ENCODE measurements at regions not wholly inside any gene's neighbourhood (a gene's known extent, or its start where the extent isn't known, plus 50 kb on each side); places are given as distances from the start of the nearest gene placed in this dataset.
"Not testable (repeated sequence)": the region's sequence is repeated elsewhere in the genome, so short reads cannot be mapped to it uniquely, and the experiment has no call there.

DNA sequence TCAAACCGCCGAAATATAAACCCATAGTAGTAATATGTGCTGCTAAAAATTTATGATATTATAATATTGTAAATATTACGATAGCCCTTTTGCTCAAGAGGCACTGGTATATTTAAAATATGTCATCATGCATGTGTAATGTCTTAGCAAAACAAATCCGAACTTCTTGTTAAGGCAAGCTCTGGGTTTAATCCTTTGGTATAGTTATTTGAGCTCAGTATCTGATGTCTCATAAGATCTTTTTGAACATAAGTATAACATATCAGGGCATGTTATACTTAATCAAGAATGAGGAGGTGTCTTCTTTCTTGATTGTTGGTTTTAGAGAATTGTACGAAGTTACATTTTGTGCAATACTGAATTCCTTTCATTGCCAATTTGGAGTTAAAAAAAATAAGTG, 154.1 kb upstream of the CBLB start:
- DNase-seq (ENCODE audit: low read depth in 2 of 2) = no peak

DNA sequence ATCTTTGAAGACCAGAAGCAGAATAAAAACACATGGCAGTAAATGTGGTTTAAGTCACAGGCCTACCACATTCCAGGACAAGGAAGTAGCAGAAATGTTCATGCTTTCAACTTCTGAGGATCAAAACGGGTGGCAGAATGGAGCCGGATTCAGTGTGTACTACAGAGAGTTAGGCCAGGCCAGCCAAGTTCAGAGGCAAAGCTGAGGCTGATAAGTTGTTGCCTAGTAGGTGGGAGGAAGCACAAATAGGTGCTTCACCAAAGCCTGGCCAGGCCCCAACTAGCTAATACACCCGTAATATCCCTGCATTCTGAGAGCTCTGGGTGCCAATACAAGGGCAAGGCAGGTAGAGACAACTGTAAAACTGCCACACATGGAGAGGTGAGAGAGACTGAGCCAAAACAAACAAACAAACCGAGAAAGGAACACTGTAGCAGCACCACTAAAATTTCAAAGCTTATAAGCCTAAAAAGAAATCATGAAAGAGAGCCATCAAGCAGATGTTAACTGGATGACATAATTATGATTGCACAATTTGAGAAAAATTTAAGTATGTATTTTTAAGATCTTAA, 156.4 kb upstream of the CBLB start:
- no peak for DNase-seq (ENCODE audit: low read depth in 2 of 2)

DNA sequence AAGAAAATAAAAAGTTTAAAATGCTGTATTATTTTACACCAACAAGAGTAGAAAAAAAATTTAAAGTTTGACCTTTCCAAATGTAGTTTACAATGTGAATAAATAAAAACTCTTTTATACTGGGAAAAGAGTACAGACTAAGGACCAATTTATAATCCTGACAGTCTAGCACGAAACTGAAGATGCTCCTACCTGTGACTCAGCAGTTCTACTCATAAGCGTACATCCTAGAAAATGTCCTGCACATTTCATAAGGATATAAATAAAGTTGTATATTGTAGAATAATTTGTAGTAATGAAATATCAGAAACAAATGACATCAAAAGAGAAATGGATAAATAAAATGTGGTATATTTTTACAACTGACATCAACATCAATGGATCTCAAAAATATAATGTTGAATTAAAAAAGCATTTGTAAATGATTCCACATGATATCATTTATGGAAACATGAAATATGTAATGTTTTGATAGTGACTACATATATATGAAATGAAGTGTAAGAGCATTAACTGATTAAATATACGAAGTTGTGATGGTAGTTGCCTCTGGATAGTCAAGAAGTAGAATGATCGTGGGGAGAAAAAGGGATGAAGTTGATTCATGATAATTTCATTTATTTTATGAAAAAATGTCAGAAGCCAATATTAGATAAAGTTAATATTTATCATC, 161.3 kb upstream of the CBLB start:
- DNase-seq (ENCODE audit: low read depth in 2 of 2) = no peak

DNA sequence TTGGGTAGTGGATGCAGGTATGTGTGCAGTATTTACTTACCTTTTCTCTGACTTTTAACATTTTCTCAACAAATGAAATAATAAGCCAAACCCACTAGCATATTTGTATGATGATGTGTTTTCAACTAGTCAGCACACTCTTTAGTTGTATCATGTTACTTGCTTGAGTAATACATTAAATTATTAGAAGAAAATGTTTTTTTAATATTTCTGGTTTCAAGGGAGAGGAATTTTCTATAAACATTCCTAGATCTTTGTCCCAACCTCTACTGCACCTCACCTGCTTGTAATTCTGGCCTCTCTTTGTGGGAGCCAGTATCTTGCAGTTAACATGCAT, 161.8 kb upstream of the CBLB start:
- DNase-seq (ENCODE audit: low read depth in 2 of 2) = peak in 1 of 2 experiments; percentile 34

DNA sequence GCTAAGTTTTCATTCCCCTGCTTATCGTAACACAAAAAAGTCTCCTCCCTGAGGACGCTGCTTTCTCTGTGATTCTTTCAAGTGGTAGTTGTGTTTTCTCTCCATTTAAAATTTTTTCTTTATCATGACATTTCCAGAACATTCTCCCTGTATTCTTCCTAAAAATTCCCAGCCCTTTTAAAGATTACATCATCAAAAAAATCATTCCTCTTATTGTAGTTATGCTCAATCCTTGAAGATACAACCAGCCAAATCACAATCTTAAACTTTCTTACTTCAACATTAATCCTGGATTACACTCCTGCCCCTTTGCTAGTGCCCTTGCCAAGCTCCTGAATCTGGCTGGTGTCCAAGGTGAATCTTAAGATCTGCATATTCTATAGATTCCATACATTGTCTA, 163.7 kb upstream of the CBLB start:
- no peak for DNase-seq (ENCODE audit: low read depth in 2 of 2)

DNA sequence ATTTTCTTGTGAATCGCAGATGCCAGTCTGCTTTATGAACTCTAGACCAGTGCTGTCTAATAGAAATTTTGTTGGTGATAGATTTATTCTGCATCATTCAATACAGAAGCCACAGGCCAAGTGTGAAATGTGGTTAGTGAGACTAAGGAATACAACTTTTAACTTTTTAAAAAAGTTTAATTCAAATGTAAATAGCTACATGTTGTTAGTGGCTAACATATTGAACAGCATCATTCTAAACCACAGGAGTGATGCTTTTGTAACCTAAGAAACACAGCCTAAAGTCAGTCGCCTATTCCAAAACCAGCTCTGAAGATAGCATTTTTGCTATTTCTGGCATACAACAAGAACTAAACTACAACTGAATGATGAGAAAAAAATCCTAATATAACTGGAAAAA, 164.8 kb upstream of the CBLB start:
- no peak for DNase-seq (ENCODE audit: low read depth in 2 of 2)

DNA sequence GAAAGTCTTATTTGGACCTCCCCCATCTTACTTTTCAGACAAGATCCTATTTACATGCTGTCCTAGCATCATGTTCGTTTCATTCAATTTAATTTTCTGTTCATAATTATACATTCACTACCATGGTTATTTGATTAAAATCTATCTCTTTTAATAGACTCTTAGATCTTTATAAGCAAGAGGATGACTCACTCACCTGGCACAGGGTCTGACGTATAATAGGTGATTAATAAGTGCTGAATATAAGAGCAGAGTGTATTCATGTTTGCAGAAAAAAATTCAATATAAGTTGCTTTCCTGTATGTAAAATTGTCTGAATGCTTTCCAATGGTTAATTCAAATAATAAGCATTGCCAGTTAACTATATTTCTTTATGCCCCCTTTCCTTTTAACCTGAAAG, 165.5 kb upstream of the CBLB start:
- no peak for DNase-seq (ENCODE audit: low read depth in 2 of 2)

DNA sequence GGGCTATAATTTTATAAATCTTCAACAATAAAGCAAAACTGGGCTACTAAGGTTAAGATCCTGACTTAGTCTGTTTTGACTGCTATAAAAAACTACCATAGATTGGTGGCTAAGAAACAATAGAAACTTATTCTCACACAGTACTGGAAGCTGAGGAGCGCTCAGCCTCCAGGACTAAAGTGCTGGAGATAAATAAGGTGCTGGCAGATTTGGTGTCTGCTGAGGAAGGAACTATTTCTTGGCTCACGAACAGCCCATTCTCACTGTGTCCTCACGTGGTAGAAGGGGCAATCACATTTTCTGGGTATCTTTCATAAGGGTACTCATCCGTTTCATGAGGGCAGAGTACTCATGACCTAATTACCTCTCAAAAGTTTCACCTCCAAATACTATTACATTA, 166.8 kb upstream of the CBLB start:
- no peak for DNase-seq (ENCODE audit: low read depth in 2 of 2)

DNA sequence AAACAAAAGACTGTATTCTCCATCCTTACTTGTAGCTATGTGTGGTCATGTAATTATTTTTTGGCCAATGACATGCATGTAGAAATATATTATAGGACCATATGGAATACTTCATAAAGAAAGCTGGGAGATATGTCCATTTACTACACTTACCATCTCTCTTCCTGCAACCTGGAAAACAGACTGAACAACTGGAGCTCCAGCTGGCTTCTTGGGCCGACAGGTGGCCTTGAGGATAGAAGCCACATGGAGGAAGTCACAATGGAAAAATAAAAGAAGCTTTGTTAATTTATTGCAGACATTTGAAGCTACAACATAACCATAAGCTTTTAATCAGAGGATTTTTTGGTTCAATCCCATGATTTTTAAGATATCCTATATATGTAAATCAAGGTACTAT, 167.9 kb upstream of the CBLB start:
- no peak for DNase-seq (ENCODE audit: low read depth in 2 of 2)

DNA sequence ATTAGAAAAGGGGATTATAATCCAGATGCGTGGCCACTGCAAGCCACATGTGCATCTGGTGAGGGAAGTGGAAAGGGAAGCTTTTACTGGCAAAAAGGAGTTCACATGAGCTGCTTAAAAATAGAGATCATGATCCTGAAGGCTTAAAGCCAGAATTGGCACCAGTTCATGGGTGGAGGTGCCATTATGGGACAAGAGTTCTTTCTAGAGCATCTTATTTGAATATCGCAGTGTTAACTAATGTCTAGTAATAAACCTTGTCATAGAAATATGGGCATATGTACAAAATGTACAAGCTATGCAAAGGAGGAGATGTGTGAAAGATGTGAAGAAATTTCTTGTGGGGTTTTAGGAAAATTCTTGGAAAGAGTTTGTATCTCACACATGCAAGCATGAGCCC, 178.4 kb upstream of the CBLB start:
- no peak for DNase-seq (ENCODE audit: low read depth in 2 of 2)

DNA sequence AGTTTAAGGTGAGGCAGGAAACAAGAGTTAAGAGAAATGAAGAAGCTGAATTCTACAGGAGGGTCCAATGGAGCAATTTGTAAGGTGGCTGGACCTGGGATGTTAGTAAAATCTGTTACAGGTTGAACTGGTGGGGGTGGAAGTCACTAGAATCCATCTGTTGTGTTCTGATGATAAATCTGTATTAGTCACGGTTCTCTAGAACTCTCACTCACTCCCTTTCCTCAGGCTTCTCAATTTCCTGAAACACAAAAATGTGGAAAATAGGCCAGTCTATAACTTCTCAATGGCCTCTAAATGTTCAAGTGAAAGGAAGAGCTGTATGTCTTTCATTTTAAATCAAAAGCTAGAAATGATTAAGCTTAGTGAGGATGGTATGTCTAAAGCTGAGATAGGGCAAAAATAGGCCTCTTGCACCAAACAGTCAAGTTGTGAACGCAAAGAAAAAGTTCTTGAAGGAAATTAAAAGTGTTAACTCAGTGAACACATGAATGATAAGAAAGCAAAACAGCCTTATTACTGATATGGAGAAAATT, 180.2 kb upstream of the CBLB start:
- no peak for DNase-seq (ENCODE audit: low read depth in 2 of 2)

DNA sequence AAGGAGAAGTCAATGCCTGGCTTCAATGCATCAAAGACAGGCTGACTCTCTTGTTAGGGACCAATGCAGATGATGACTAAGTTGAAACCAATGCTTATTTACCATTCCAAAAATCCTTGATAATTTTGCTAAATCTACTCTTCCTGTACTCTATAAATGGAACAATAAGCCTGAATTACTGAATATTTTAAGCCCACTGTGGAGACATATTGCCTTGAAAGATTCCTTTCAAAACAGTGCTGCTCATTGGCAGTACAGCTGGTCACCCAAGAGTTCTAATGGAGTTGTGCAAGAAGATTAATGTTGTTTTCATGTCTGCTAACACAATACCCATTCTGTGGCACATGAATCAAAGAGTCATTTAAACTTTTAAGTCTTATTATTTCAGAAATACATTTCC, 181.0 kb upstream of the CBLB start:
- no peak for DNase-seq (ENCODE audit: low read depth in 2 of 2)

DNA sequence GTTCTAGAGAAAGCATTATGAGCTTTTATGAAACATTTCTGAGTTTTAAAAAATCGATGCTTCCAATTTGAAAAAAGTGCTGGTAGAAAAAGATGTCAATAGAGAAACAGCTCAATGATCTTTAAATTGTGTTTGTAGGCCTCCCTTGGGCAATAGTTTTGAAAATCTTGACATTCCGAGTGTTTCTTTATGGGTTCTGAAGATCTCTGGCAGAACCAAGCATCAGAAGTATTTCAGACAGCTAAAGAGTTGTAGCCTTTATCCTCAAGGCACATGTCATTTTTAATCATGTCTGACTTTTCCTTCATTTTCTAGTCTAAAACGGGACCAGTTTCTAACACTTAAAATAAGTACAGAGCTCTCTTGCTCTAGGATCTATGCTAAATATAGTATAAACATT, 188.1 kb upstream of the CBLB start:
- no peak for DNase-seq (ENCODE audit: low read depth in 2 of 2)

DNA sequence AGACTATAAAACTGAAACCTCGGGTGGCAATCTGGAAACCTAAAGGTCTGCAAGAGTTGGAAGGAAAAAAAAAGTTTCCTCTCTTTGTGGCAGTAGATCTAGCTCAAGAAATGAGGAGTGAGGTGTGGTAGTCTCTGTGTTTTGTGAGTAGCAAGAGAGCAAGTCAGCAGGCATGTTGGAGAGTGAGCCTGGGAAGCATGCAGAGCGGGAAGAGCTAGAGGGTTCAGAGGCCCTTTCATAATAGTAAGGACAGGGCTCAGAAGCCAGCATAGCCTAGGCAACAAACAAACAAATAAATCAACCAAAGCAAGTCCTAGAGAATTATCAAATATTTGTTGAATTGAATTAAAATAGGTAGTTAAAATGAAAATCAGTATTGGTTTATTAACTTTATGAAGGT, 189.7 kb upstream of the CBLB start:
- no peak for DNase-seq (ENCODE audit: low read depth in 2 of 2)

DNA sequence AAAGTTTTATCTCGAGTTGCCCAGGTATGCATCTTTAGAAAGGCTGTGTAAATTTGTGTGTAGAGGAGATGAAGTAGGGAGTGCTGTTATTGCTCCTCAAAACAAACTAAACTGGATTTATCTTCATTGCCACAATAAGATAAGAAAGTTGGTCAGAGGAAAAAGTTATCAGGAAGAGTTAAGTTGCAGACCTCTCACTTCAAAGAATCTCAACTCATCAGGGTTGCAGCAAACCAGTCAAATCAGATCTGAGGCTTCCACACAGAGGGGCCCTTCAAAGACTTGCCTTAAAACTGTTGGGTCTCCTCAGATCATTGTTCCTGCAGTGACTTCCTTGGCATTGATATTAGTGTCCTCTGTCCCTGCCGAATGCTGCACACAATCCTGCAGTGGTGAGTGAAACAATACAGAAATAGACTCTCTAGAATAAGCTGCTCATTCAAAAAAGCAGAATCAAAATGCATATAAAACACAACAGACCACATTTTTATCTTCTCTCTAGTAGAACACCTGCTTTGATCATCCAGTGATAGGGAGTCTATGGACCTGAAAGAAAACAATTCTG, 191.2 kb upstream of the CBLB start:
- DNase-seq (ENCODE audit: low read depth in 2 of 2) = no peak

DNA sequence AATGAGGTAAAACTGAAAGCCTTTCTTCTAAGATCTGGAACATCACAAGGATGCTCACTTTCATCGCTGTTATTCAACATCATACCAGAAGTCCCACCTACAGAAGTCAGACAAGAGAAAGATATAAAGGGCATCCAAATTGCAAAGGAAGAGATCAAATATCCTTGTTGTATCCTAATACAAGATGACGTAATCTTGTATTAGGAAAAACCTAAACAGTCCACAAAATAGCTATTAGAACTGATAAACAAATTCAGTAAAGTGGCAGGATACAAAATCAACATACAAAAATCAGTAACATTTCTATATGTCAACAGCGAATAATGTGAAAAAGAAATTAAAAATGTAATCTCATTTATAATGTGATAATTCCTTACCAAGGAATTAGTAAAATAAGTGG, 195.1 kb upstream of the CBLB start:
- DNase-seq (ENCODE audit: low read depth in 2 of 2) = no peak

DNA sequence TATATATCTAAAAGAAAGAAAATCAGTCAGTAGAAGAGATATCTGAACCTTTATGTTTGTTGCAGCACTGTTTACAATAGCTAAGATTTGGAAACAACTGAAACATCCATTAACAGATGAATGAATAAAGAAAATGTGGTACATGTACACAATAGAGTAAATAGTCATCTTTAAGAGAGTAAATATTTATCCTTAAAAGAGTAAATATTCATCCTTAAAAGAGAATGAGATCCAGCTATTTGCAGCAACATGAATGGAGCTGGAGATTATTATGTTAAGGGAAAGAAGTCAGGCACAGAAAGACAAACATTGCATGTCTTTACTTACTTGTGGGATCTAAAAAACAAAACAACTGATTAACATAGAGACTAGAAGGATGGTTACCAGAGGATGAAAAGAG, 197.0 kb upstream of the CBLB start:
- no peak for DNase-seq (ENCODE audit: low read depth in 2 of 2)

DNA sequence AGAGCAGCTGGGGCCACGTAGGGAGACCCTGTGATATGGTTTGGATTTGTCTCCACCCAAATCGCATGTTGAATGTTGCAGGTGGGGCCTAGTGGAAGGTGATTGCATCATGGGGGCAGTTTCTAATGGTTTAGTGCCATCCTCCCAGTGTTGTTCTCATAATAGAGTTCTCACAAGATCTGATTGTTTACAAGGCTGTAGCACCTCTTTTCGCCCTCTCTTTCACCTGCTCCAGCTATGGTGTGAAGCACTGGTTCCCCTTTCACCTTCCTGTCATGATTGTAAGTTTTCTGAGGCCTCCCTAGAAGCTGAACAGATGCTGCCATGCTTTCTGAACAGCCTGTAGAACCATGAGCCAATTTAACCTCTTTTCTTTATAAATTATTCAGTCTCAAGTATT, 198.9 kb upstream of the CBLB start:
- no peak for DNase-seq (ENCODE audit: low read depth in 2 of 2)

DNA sequence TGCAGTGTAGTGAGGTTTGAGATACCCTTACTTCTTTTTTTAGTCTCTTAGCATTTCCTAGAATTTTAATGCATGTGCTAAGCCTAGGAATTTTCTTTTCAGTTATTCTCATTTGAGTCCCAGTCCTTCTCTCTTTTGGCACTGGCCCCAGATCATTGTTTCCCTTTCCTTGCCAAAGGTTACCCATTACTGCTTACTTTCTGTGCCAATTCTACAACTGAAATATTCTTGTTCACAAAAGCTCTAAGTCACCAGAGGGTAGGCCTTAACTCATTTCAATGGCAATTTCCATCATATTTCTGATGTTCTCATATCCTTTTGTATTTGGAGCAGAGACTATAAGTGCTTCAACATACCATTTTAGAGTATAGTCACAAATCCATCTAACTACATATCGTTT, 199.6 kb upstream of the CBLB start:
- no peak for DNase-seq (ENCODE audit: low read depth in 2 of 2)

DNA sequence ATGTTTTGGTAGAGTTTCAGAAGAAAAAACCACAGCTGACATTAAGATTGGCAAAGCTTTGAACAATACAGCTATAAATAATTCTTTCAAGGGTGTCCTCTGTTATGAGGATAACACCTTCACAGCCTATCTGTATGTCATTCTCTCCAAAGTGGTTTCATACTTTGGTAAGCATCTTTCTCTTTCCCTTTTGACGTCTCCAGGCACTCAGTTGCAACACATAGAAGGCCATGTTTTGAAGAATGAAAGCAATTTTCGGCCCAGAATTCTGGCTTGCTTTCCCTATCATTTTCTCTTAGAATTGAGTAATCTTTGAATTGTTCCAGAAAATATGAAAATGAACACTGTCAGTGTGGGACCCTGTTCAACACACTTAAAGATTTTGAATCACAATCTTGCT, 200.0 kb upstream of the CBLB start:
- no peak for DNase-seq (ENCODE audit: low read depth in 2 of 2)

DNA sequence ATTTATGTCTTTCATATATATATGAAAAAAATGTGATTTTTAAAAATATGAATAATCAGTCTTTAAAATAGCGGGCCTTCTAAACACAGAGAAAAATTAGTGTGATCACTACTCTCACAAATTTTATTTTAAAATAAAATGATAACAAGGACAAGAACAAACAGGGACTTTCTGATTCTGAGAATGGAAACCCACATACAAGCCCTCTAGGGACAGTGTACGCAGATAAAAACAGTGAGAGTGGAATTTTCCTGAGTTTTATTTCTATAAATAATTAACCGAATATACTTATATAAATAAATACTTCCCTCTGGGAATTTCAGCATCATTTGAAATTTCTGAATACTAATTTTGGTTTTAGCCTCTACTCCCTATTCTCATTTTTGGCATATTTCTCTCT, 201.4 kb upstream of the CBLB start:
- DNase-seq (ENCODE audit: low read depth in 2 of 2) = no peak

DNA sequence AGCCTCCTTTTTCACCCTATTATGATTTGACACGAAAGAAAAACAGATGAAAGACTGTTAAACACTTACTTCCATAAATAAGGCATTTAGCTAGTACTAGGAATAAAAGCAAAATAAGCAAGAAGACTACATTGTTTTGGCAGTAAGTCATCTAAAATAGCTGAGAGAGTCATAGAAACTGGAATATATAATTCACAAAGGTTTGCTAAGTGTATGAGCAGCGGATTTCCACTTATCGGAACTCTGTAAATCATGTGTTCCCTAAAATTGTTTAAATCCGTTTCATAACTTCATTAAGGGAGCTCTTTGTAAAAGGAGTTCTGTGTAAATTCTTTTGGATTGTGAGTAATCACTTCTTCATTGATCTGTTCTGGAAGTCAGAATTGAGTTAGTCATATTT, 202.5 kb upstream of the CBLB start:
- DNase-seq (ENCODE audit: low read depth in 2 of 2) = peak in 1 of 2 experiments; percentile 8

DNA sequence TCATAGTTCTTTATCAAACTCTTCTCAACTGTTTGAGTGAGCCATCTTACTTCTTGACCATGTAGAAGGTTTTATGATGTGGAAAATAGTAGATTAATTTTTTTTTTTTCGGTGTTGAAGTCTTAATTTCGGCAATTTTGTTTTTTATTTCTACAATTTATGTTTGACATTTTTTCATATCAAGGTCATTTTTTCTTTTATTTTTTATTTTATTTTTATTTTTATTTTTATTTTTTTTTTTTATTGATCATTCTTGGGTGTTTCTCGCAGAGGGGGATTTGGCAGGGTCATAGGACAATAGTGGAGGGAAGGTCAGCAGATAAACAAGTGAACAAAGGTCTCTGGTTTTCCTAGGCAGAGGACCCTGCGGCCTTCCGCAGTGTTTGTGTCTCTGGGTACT, 203.8 kb upstream of the CBLB start:
- DNase-seq (ENCODE audit: low read depth in 2 of 2) = not testable (repeated sequence)

DNA sequence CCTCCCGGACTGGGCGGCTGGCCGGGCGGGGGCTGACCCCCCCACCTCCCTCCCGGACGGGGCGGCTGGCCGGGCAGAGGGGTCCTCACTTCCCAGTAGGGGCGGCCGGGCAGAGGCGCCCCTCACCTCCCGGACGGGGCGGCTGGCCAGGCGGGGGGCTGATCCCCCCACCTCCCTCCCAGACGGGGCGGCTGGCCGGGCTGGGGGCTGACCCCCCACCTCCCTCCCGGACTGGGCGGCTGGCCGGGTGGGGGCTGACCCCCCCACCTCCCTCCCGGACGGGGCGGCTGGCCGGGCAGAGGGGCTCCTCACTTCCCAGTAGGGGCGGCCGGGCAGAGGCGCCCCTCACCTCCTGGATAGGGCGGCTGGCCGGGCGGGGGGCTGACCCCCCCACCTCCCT, 205.0 kb upstream of the CBLB start:
- DNase-seq (ENCODE audit: low read depth in 2 of 2) = not testable (repeated sequence)

All from fibroblast of skin of left quadriceps (primary cell).